H1 (cell line): ENCODE measurements at regions not wholly inside any gene's neighbourhood (a gene's known extent, or its start where the extent isn't known, plus 50 kb on each side); places are given as distances from the start of the nearest gene placed in this dataset.

ENCODE experiments used
- CTCF ChIA-PET: fragments of 300-600 bp; sonication (Branson Sonifier 250); formaldehyde crosslinking; loops from one replicate; lab custom pipeline; 2021; ENCODE audit not compliant: partially characterized antibody; lab: Charles Lee
- POLR2A ChIA-PET: fragments of 300-600 bp; sonication (Branson Sonifier 250); formaldehyde crosslinking; loops from one replicate; lab custom pipeline; 2021; ENCODE audit warnings: inconsistent platforms; ENCODE audit not compliant: partially characterized antibody; lab: Charles Lee
- DNase-seq, 2 experiments: peaks; one replicate each; pipeline versions ENCODE4 v3.0.0 to v3.0.0-alpha.2; 2010 to 2022; ENCODE audit warnings: low spot score in 2 of 2, low read depth in 1 of 2, mixed read lengths in 1 of 2
- FAIRE-seq: peaks from 2 replicates; lab custom pipeline; 2011; peaks lifted over from hg19 to GRCh38; lab: Jason Lieb, UNC
- H2AFZ ChIP-seq: 2 replicates; pipeline ENCODE4 v1.8.1; 2012; ENCODE audit warnings: low read length, inconsistent platforms
- H2AK5ac ChIP-seq: 2 replicates; pipeline ENCODE4 v1.6.1; 2013; ENCODE audit warnings: low read depth, low read length
- H2BK120ac ChIP-seq: replicated peaks from 2 replicates; pipeline ENCODE3; 2013; ENCODE audit warnings: low read depth, low read length, inconsistent platforms
- H2BK12ac ChIP-seq: 2 replicates; pipeline ENCODE4 v1.6.1; 2013; ENCODE audit warnings: low read depth, low read length
- H2BK15ac ChIP-seq: 2 replicates; pipeline ENCODE4 v1.6.1; 2013; ENCODE audit warnings: low read length
- H2BK20ac ChIP-seq: 2 replicates; pipeline ENCODE4 v1.6.1; 2013; ENCODE audit warnings: low read length
- H2BK5ac ChIP-seq: 2 replicates; pipeline ENCODE4 v1.6.1; 2013; ENCODE audit warnings: low read depth, low read length
- H3K14ac ChIP-seq: 2 replicates; pipeline ENCODE4 v1.6.1; 2013; ENCODE audit warnings: inconsistent platforms; ENCODE audit not compliant: insufficient read length
- H3K18ac ChIP-seq: 2 replicates; pipeline ENCODE4 v1.6.1; 2013; ENCODE audit warnings: low read length; ENCODE audit errors: extremely low read depth
- H3K23ac ChIP-seq: 2 replicates; pipeline ENCODE4 v1.6.1; 2013; ENCODE audit warnings: inconsistent platforms; ENCODE audit not compliant: insufficient read length
- H3K23me2 ChIP-seq: 2 replicates; pipeline ENCODE4 v1.6.1; 2013; ENCODE audit warnings: low read depth, low read length
- H3K27ac ChIP-seq: 2 replicates; pipeline ENCODE4 v1.6.1; 2011; ENCODE audit warnings: low read depth, low read length, inconsistent platforms
- H3K27me3 ChIP-seq, 4 experiments: replicated peaks in 1 of 4; 1 replicate in 1 of 4; 2 replicates in 3 of 4; pipeline versions ENCODE4 v1.6.1 to v1.8.1; 2011 to 2013; ENCODE audit warnings: low read length in 3 of 4, mild to moderate bottlenecking in 3 of 4, inconsistent platforms in 2 of 4, mixed read lengths in 2 of 4, moderate library complexity in 1 of 4; ENCODE audit not compliant: control insufficient read depth in 3 of 4, insufficient read depth in 3 of 4; ENCODE audit errors: extremely low read depth in 1 of 4
- H3K36me3 ChIP-seq, 4 experiments: 2 replicates each; pipeline versions ENCODE4 v1.6.1 to v1.8.1; 2011 to 2013; ENCODE audit warnings: mild to moderate bottlenecking in 4 of 4, low read length in 3 of 4, moderate library complexity in 2 of 4, control low read depth in 1 of 4, inconsistent platforms in 1 of 4; ENCODE audit not compliant: insufficient read depth in 4 of 4, control insufficient read depth in 2 of 4
- H3K4ac ChIP-seq: replicated peaks from 2 replicates; pipeline ENCODE3; 2013; ENCODE audit warnings: low read length, low read depth, mixed read lengths, inconsistent platforms; ENCODE audit not compliant: insufficient read length
- H3K4me1 ChIP-seq, 4 experiments: replicated peaks in 1 of 4; 1 replicate in 1 of 4; 2 replicates in 3 of 4; pipeline versions ENCODE4 v1.6.1 to v1.8.1; 2011 to 2013; ENCODE audit warnings: low read length in 3 of 4, inconsistent platforms in 2 of 4, mixed read lengths in 1 of 4; ENCODE audit not compliant: insufficient read depth in 4 of 4, control insufficient read depth in 3 of 4
- H3K4me2 ChIP-seq, 2 experiments: 2 replicates each; pipeline versions ENCODE4 v1.6.1 to v1.8.1; 2011 to 2013; ENCODE audit warnings: low read depth in 2 of 2, low read length in 2 of 2, control low read depth in 1 of 2, inconsistent platforms in 1 of 2, mild to moderate bottlenecking in 1 of 2; ENCODE audit not compliant: insufficient read depth in 1 of 2
- H3K4me3 ChIP-seq, 4 experiments: fragments of 200-600, 300-600 bp in 1 of 4; sonication (generic), shearing (Covaris generic), sonication (Bioruptor Twin) in 1 of 4; 2 replicates each; pipeline versions ENCODE4 v1.5.1 to v1.8.1; 2011 to 2016; ENCODE audit warnings: low read length in 4 of 4, low read depth in 3 of 4, control low read depth in 2 of 4, inconsistent platforms in 2 of 4, mild to moderate bottlenecking in 2 of 4, mixed read lengths in 1 of 4, moderate library complexity in 1 of 4; ENCODE audit not compliant: insufficient read depth in 2 of 4; ENCODE audit errors: extremely low read depth in 1 of 4
- H3K56ac ChIP-seq: replicated peaks from 2 replicates; pipeline ENCODE3; 2013; ENCODE audit warnings: low read depth, mild to moderate bottlenecking, mixed read lengths, low read length, inconsistent platforms; ENCODE audit not compliant: insufficient read length
- H3K79me1 ChIP-seq: 2 replicates; pipeline ENCODE4 v1.6.1; 2013; ENCODE audit warnings: low read depth, low read length, control low read depth
- H3K79me2 ChIP-seq, 2 experiments: 2 replicates each; pipeline versions ENCODE4 v1.6.1 to v1.8.1; 2012 to 2013; ENCODE audit warnings: low read length in 2 of 2, mild to moderate bottlenecking in 2 of 2, inconsistent platforms in 1 of 2; ENCODE audit not compliant: insufficient read depth in 2 of 2, control insufficient read depth in 1 of 2
- H3K9ac ChIP-seq, 4 experiments: replicated peaks in 1 of 4; 1 replicate in 1 of 4; 2 replicates in 3 of 4; pipeline versions ENCODE4 v1.6.1 to v1.8.1; 2011 to 2013; ENCODE audit warnings: low read depth in 3 of 4, low read length in 3 of 4, control low read depth in 2 of 4, mild to moderate bottlenecking in 2 of 4, moderate library complexity in 2 of 4, inconsistent platforms in 1 of 4; ENCODE audit errors: extremely low read depth in 1 of 4
- H3K9me3 ChIP-seq, 2 experiments: 2 replicates each; pipeline versions ENCODE4 v1.6.1 to v1.8.1; 2012 to 2013; ENCODE audit warnings: mild to moderate bottlenecking in 2 of 2, moderate library complexity in 2 of 2, control low read depth in 1 of 2, inconsistent platforms in 1 of 2, low read depth in 1 of 2, low read length in 1 of 2, mixed read lengths in 1 of 2; ENCODE audit not compliant: insufficient read depth in 2 of 2
- H4K20me1 ChIP-seq, 2 experiments: replicated peaks in 1 of 2; 2 replicates each; pipeline versions ENCODE3 to v1.8.1; 2011 to 2013; ENCODE audit warnings: inconsistent platforms in 2 of 2, low read length in 2 of 2, mild to moderate bottlenecking in 1 of 2; ENCODE audit not compliant: insufficient read depth in 2 of 2, control insufficient read depth in 1 of 2
- H4K5ac ChIP-seq: 2 replicates; pipeline ENCODE4 v1.6.1; 2013; ENCODE audit warnings: low read length, low read depth, mixed read lengths, inconsistent platforms; ENCODE audit not compliant: insufficient read length
- H4K8ac ChIP-seq: 2 replicates; pipeline ENCODE4 v1.8.0; 2013; ENCODE audit warnings: mild to moderate bottlenecking, moderate library complexity, low read length, inconsistent platforms; ENCODE audit not compliant: insufficient read depth; ENCODE audit errors: extremely low read depth
- H4K91ac ChIP-seq: replicated peaks from 2 replicates; pipeline ENCODE3; 2013; ENCODE audit warnings: low read length, mixed read lengths, inconsistent platforms; ENCODE audit not compliant: insufficient read length
- ATF3 ChIP-seq: IDR thresholded peaks from 2 replicates; pipeline ENCODE4 v1.6.1; 2011; ENCODE audit warnings: low read depth, mild to moderate bottlenecking, low read length; ENCODE audit not compliant: insufficient read depth
- CHD1 ChIP-seq: IDR thresholded peaks from 2 replicates; pipeline ENCODE4 v1.6.1; 2012; ENCODE audit warnings: low read depth, low read length, improper control_type of control experiment
- FOSL1 ChIP-seq: IDR thresholded peaks from 2 replicates; pipeline ENCODE4 v1.6.1; 2011; ENCODE audit warnings: mild to moderate bottlenecking, low read depth, low read length, moderate library complexity; ENCODE audit not compliant: insufficient read depth
- HDAC2 ChIP-seq, 2 experiments: fragments of 300-600 bp in 1 of 2; sonication (generic) in 1 of 2; IDR thresholded peaks; 2 replicates each; pipeline ENCODE4 v1.6.1; 2011 to 2012; ENCODE audit warnings: low read depth in 2 of 2, low read length in 2 of 2, mild to moderate bottlenecking in 2 of 2, moderate library complexity in 2 of 2, borderline replicate concordance in 1 of 2, inconsistent platforms in 1 of 2
- HDAC6 ChIP-seq: IDR thresholded peaks from one replicate; pipeline ENCODE4 v1.7.1; 2012; ENCODE audit warnings: low read depth, mild to moderate bottlenecking, inconsistent platforms, low read length, moderate library complexity
- MAX ChIP-seq: IDR thresholded peaks from 2 replicates; pipeline ENCODE4 v1.6.1; 2012; ENCODE audit warnings: inconsistent platforms
- POLR2AphosphoS5 ChIP-seq: IDR thresholded peaks from 2 replicates; pipeline ENCODE4 v1.6.1; 2011; ENCODE audit warnings: low read depth, low read length
- SIN3A ChIP-seq, 2 experiments: IDR thresholded peaks in 1 of 2; conservative IDR thresholded peaks in 1 of 2; 2 replicates each; pipeline ENCODE4 v1.6.1; 2011 to 2012; ENCODE audit warnings: low read length in 2 of 2, improper control_type of control experiment in 1 of 2, low read depth in 1 of 2, mild to moderate bottlenecking in 1 of 2
- SP1 ChIP-seq: IDR thresholded peaks from 2 replicates; pipeline ENCODE4 v1.6.1; 2011; ENCODE audit warnings: low read depth, low read length
- ZNF274 ChIP-seq: IDR thresholded peaks from 2 replicates; pipeline ENCODE4 v1.7.0; 2012; ENCODE audit warnings: low read length, borderline replicate concordance; ENCODE audit errors: extremely low read depth
- WGBS, 2 experiments: shearing (Covaris generic) in 1 of 2; methylation state at CpG; one replicate each; pipeline versions ENCODE4 v1.1.6 to v1.1.7; 2013 to 2015; ENCODE audit warnings: low lambda C conversion rate in 2 of 2, mixed read lengths in 2 of 2, inconsistent platforms in 1 of 2, low coverage in 1 of 2, missing lambda C conversion rate in 1 of 2; ENCODE audit not compliant: insufficient replicate concordance in 2 of 2, insufficient coverage in 1 of 2, insufficient read length in 1 of 2; ENCODE audit errors: extremely low coverage in 1 of 2, missing lambda C conversion rate in 1 of 2; 5-methylcytosine and 5-hydroxymethylcytosine counted together

- Histone ChIP-seq H3K4me2 (no peak overlapping the region), H3K14ac (no peak overlapping the region), H3K18ac (no peak overlapping the region), H2AK5ac (no peak overlapping the region), H4K8ac (no peak overlapping the region), H3K4me3 (no peak overlapping the region), H3K79me1 (no peaks in the 10 kb centered on the region), H2BK12ac (no peak overlapping the region), H3K4ac (no peak overlapping the region), H4K20me1 (no peaks in the 10 kb centered on the region), H3K9ac (no peak overlapping the region), H3K23me2 (no peaks in the 10 kb centered on the region), H2BK120ac (no peak overlapping the region), H3K79me2 (no peaks in the 10 kb centered on the region), H3K23ac (no peak overlapping the region), H2BK20ac (no peak overlapping the region), H2AFZ (no peak overlapping the region), H2BK5ac (no peak overlapping the region), H3K4me1 (no peaks in the 10 kb centered on the region), H4K91ac (no peak overlapping the region), H3K9me3 (no peaks in the 10 kb centered on the region), H2BK15ac (no peak overlapping the region), H4K5ac (no peak overlapping the region), H3K36me3 (no peaks in the 10 kb centered on the region), H3K27me3 (no peaks in the 10 kb centered on the region), H3K27ac (no peak overlapping the region), H3K56ac (no peak overlapping the region)
- CTCF ChIA-PET = no interaction called here
- DNase-seq (no peak), FAIRE-seq (no peak)
- POLR2A ChIA-PET = no interaction called here
- 91% methylated on average over 5 of the region's 5 CpGs; no CpG with 5 or more reads in 1 of the 2 experiments for WGBS, 2 experiments
- TF ChIP-seq FOSL1 = no peak
- no peak for TF ChIP-seq SP1
- no peak for TF ChIP-seq ZNF274
- no peak for TF ChIP-seq HDAC2 (IDR thresholded peaks at IDR 0.05; ENCODE audit: borderline replicate concordance in 1 of 2, low read depth in 2 of 2, low read length in 2 of 2)
- TF ChIP-seq HDAC6 = no peak
- TF ChIP-seq ATF3 = no peak
- TF ChIP-seq MAX = no peak
- no peak for TF ChIP-seq POLR2AphosphoS5
- no peak for TF ChIP-seq SIN3A (conservative IDR thresholded peaks at IDR 0.05 in 1 of 2, IDR thresholded peaks at IDR 0.05 in 1 of 2; ENCODE audit: low read depth in 1 of 2, low read length in 2 of 2)
- no peak for TF ChIP-seq CHD1
Observed at GRCh38 chr1:217228689-217229088, 402.2 kb downstream of the GPATCH2 start.
